GM12873 (cell line): ENCODE measurements at regions not wholly inside any gene's neighbourhood (a gene's known extent, or its start where the extent isn't known, plus 50 kb on each side); places are given as distances from the start of the nearest gene placed in this dataset.

Source experiments
- TF ChIP-seq, protein P1 (sequence below): IDR thresholded peaks from 2 replicates; pipeline ENCODE4 v1.5.1; 2012; ENCODE audit warnings: low read depth, mild to moderate bottlenecking, moderate library complexity, low read length, control low read depth; ENCODE audit not compliant: insufficient read depth; ENCODE audit errors: missing control alignments

GRCh38 chr7:126222782-126223181, 1030.0 kb downstream of the GRM8 start:
- TF ChIP-seq, protein P1, sequence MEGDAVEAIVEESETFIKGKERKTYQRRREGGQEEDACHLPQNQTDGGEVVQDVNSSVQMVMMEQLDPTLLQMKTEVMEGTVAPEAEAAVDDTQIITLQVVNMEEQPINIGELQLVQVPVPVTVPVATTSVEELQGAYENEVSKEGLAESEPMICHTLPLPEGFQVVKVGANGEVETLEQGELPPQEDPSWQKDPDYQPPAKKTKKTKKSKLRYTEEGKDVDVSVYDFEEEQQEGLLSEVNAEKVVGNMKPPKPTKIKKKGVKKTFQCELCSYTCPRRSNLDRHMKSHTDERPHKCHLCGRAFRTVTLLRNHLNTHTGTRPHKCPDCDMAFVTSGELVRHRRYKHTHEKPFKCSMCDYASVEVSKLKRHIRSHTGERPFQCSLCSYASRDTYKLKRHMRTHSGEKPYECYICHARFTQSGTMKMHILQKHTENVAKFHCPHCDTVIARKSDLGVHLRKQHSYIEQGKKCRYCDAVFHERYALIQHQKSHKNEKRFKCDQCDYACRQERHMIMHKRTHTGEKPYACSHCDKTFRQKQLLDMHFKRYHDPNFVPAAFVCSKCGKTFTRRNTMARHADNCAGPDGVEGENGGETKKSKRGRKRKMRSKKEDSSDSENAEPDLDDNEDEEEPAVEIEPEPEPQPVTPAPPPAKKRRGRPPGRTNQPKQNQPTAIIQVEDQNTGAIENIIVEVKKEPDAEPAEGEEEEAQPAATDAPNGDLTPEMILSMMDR = no peak

GRCh38 chr7:126215785-126216184, 1037.0 kb downstream of the GRM8 start:
- TF ChIP-seq, protein P1 = no peak

DNA sequence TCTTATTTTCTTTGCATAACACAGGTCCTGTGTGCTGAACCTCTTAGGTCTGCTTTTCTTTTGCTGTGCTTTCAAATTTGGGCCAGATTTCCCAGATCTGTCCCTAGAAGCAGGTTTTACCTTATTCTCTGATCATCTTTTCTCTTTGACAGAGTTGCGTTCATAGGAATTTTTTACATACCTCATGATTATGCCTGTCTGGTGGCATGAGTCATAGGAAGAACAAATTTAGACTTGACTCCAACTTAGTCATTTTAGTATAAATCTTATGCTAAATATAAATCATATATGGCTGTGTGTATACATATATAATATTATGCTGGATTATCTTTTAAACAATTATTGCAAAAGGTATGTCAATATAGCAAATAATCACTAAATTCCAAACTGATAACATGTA, 1038.9 kb downstream of the GRM8 start:
- TF ChIP-seq, protein P1 = no peak

DNA sequence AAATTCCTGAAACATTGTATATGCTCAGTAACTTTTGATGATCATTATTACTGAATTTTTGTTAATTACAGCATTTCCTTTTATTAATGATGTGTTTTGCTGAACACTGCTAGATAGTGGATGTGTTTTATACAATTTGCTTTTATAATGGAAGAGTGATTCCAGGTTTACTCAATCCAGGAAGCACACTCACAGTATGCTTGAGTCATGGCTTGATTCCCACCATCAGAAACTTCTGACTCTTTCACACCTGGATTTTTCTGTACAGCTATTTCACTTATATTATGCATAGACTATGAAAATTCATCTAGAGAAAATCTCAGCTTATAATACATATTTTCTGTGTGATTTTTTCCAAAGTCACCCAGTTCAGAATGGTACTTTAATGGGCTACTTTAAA, 1040.9 kb downstream of the GRM8 start:
- TF ChIP-seq, protein P1 = no peak

- TF ChIP-seq, protein P1 = no peak
Observed at GRCh38 chr7:126210707-126211106, 1042.0 kb downstream of the GRM8 start.

- TF ChIP-seq, protein P1 = no peak
Observed at GRCh38 chr7:126203185-126203584, 1049.6 kb downstream of the GRM8 start.

- TF ChIP-seq, protein P1 = no peak
Observed at GRCh38 chr7:126202177-126202576, 1050.6 kb downstream of the GRM8 start.
